ENCODE measurements at regions not wholly inside any gene's neighbourhood (a gene's known extent, or its start where the extent isn't known, plus 50 kb on each side); places are given as distances from the start of the nearest gene placed in this dataset.

DNA sequence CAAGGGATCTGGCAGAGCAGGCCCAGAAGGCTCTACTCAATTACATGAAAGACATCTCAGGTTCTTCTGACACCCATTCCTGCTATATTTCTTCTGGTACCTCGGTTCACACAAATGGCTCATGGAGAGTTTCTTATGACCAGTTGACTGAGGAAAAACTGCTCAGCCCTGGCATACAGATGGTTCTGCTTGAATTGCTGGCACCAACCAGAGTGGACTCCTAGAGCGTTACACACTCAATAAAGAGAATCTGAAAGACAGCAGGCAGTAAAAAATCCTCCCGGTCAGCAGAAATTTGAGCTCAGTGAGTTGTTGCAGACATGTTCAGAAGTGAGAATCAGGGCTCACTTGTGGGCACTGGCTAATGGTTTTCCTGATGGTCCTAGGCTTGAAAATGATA is 434.4 kb downstream of the TCERG1L start:
- TF ChIP-seq GATA2 (IDR thresholded peaks at IDR 0.05; ENCODE audit: low read depth, low read length) (no peak), GATA3 (IDR thresholded peaks at IDR 0.05; ENCODE audit: low read depth, low read length) (no peak)

Data from SH-SY5Y (cell line).